SK-N-SH (cell line): ENCODE measurements at regions not wholly inside any gene's neighbourhood (a gene's known extent, or its start where the extent isn't known, plus 50 kb on each side); places are given as distances from the start of the nearest gene placed in this dataset.

Source experiments
- CTCF ChIA-PET: fragments of 300-600, 350-600 bp; formaldehyde crosslinking; extraction: SDS; loops from one replicate; lab custom pipeline; 2021; lab: Yijun Ruan, JAX
- POLR2A ChIA-PET: fragments of 350-600 bp; sonication (Branson Sonifier 250); formaldehyde crosslinking; extraction: SDS; loops from one replicate; lab custom pipeline; 2020; ENCODE audit warnings: antibody characterized with exemption, inconsistent platforms; lab: Yijun Ruan, JAX
- DNase-seq: peaks from one replicate; pipeline ENCODE4 v3.0.0; 2012
- H2AFZ ChIP-seq: fragments of 200-600 bp; sonication (generic); 2 replicates; pipeline ENCODE4 v1.8.1; 2016; ENCODE audit warnings: antibody characterized with exemption, mild to moderate bottlenecking, low read depth
- H3F3A ChIP-seq: fragments of 200-600 bp; sonication (generic); replicated peaks from 2 replicates; pipeline ENCODE3; 2016; ENCODE audit warnings: antibody characterized with exemption, mild to moderate bottlenecking; ENCODE audit not compliant: insufficient read depth
- H3K27ac ChIP-seq, 2 experiments: fragments of 200-500 bp in 1 of 2; fragments of 200-600 bp in 1 of 2; sonication (Bioruptor generic) in 1 of 2; sonication (generic), shearing (Covaris generic) in 1 of 2; 2 replicates each; pipeline versions ENCODE4 v1.5.1 to v1.6.1; 2014 to 2016; ENCODE audit warnings: low read depth in 2 of 2, inconsistent platforms in 1 of 2, low read length in 1 of 2, mild to moderate bottlenecking in 1 of 2, mixed read lengths in 1 of 2
- H3K27me3 ChIP-seq: fragments of 200-600 bp; sonication (generic), shearing (Covaris generic); 2 replicates; pipeline ENCODE4 v1.6.1; 2016; ENCODE audit warnings: mixed run types; ENCODE audit not compliant: insufficient read depth
- H3K36me3 ChIP-seq, 2 experiments: fragments of 200-500 bp in 1 of 2; fragments of 200-600 bp in 1 of 2; sonication (Bioruptor generic) in 1 of 2; sonication (generic) in 1 of 2; replicated peaks in 1 of 2; 2 replicates each; pipeline versions ENCODE3 to v1.5.1; 2014 to 2016; ENCODE audit warnings: low read length in 1 of 2, mild to moderate bottlenecking in 1 of 2; ENCODE audit not compliant: insufficient read depth in 2 of 2, control insufficient read depth in 1 of 2
- H3K4me1 ChIP-seq, 2 experiments: fragments of 200-500 bp in 1 of 2; fragments of 200-600 bp in 1 of 2; sonication (Bioruptor generic) in 1 of 2; sonication (generic), shearing (Covaris generic) in 1 of 2; 2 replicates each; pipeline versions ENCODE4 v1.5.1 to v1.6.1; 2014 to 2016; ENCODE audit warnings: low read depth in 1 of 2, low read length in 1 of 2, mixed run types in 1 of 2; ENCODE audit not compliant: insufficient read depth in 2 of 2, control insufficient read depth in 1 of 2
- H3K4me2 ChIP-seq: fragments of 200-600 bp; sonication (generic), shearing (Covaris generic); 2 replicates; pipeline ENCODE4 v1.6.1; 2017; ENCODE audit warnings: mixed run types
- H3K4me3 ChIP-seq, 2 experiments: fragments of 200-500 bp in 1 of 2; fragments of 200-600 bp in 1 of 2; sonication (Bioruptor generic) in 1 of 2; sonication (generic), shearing (Covaris generic) in 1 of 2; 2 replicates each; pipeline versions ENCODE4 v1.5.1 to v1.8.1; 2014 to 2016; ENCODE audit warnings: low read depth in 2 of 2, inconsistent platforms in 1 of 2, low read length in 1 of 2, mild to moderate bottlenecking in 1 of 2, mixed read lengths in 1 of 2, moderate library complexity in 1 of 2
- H3K79me2 ChIP-seq: fragments of 200-600 bp; sonication (generic); 2 replicates; pipeline ENCODE4 v1.8.1; 2017; ENCODE audit warnings: mild to moderate bottlenecking; ENCODE audit not compliant: insufficient read depth
- H3K9ac ChIP-seq: fragments of 200-600 bp; sonication (generic); 2 replicates; pipeline ENCODE4 v1.6.1; 2017; ENCODE audit warnings: mixed run types
- H3K9me2 ChIP-seq: fragments of 200-600 bp; sonication (generic); 2 replicates; pipeline ENCODE4 v1.6.1; 2017; ENCODE audit warnings: mixed run types
- H3K9me3 ChIP-seq: fragments of 200-600 bp; sonication (generic); 2 replicates; pipeline ENCODE4 v1.6.1; 2017; ENCODE audit warnings: mixed run types, mild to moderate bottlenecking, moderate library complexity
- H4K20me1 ChIP-seq: fragments of 200-600 bp; sonication (generic); 2 replicates; pipeline ENCODE4 v1.6.1; 2017; ENCODE audit warnings: mild to moderate bottlenecking, mixed run types; ENCODE audit not compliant: insufficient read depth
- EZH2phosphoT487 ChIP-seq: fragments of 200-600 bp; sonication (generic); IDR thresholded peaks from 2 replicates; pipeline ENCODE4 v1.6.1; 2017; ENCODE audit warnings: low read depth, mixed run types, mild to moderate bottlenecking, antibody characterized with exemption, moderate library complexity, borderline replicate concordance
- FOSL2 ChIP-seq: IDR thresholded peaks from 2 replicates; pipeline ENCODE4 v1.4.0; 2012; ENCODE audit warnings: low read depth, mild to moderate bottlenecking, moderate library complexity, borderline replicate concordance
- FOXJ3 ChIP-seq: sonication (generic); formaldehyde crosslinking; IDR thresholded peaks from 2 replicates; pipeline ENCODE4 v1.5.1; 2020; ENCODE audit warnings: mild to moderate bottlenecking, missing genetic modification reagents
- FOXM1 ChIP-seq: IDR thresholded peaks from 2 replicates; pipeline ENCODE4 v1.4.0; 2012; ENCODE audit warnings: low read depth, mild to moderate bottlenecking
- GABPA ChIP-seq: IDR thresholded peaks from 2 replicates; pipeline ENCODE4 v1.4.0; 2012; ENCODE audit warnings: low read depth, mild to moderate bottlenecking
- JUND ChIP-seq: IDR thresholded peaks from 2 replicates; pipeline ENCODE4 v1.4.0; 2012
- MXI1 ChIP-seq: IDR thresholded peaks from 2 replicates; pipeline ENCODE4 v1.6.1; 2012; ENCODE audit warnings: mild to moderate bottlenecking, low read depth, low read length, improper control_type of control experiment
- NFIC ChIP-seq: IDR thresholded peaks from 2 replicates; pipeline ENCODE4 v1.4.0; 2012; ENCODE audit warnings: borderline replicate concordance
- NRF1 ChIP-seq: IDR thresholded peaks from 2 replicates; pipeline ENCODE4 v1.6.1; 2012; ENCODE audit warnings: low read depth, mild to moderate bottlenecking, low read length
- POLR2AphosphoS5 ChIP-seq: IDR thresholded peaks from 2 replicates; pipeline ENCODE4 v1.6.1; 2012; ENCODE audit warnings: low read depth, low read length
- RAD21 ChIP-seq: IDR thresholded peaks from 2 replicates; pipeline ENCODE4 v1.6.1; 2012; ENCODE audit warnings: mild to moderate bottlenecking, low read length
- RFX5 ChIP-seq: IDR thresholded peaks from 2 replicates; pipeline ENCODE4 v1.6.1; 2012; ENCODE audit warnings: mild to moderate bottlenecking, improper control_type of control experiment, low read length
- RXRA ChIP-seq: IDR thresholded peaks from 2 replicates; pipeline ENCODE4 v1.4.0; 2012; ENCODE audit warnings: low read depth, mild to moderate bottlenecking, borderline replicate concordance
- TAF1 ChIP-seq: IDR thresholded peaks from 2 replicates; pipeline ENCODE4 v1.6.1; 2012; ENCODE audit warnings: low read depth, mild to moderate bottlenecking, low read length, moderate library complexity, borderline replicate concordance
- TEAD4 ChIP-seq: IDR thresholded peaks from 2 replicates; pipeline ENCODE4 v1.4.0; 2012; ENCODE audit warnings: mild to moderate bottlenecking, borderline replicate concordance; ENCODE audit not compliant: insufficient read depth
- YY1 ChIP-seq: IDR thresholded peaks from 2 replicates; pipeline ENCODE4 v1.4.0; 2012; ENCODE audit warnings: low read depth, mild to moderate bottlenecking
- ZBTB33 ChIP-seq: IDR thresholded peaks from 2 replicates; pipeline ENCODE4 v1.4.0; 2012; ENCODE audit warnings: low read depth, borderline replicate concordance
- WGBS: methylation state at CpG from one replicate; pipeline ENCODE4 v1.1.6; 2017; ENCODE audit warnings: low lambda C conversion rate; 5-methylcytosine and 5-hydroxymethylcytosine counted together
- TF ChIP-seq, protein P1 (sequence below): fragments of 200-600 bp; sonication (generic); IDR thresholded peaks from 2 replicates; pipeline ENCODE4 v1.6.1; 2017; ENCODE audit warnings: antibody characterized with exemption, mild to moderate bottlenecking, moderate library complexity
- TF ChIP-seq, protein P2 (sequence below): IDR thresholded peaks from 2 replicates; pipeline ENCODE4; 2012
- TF ChIP-seq, protein P3 (sequence below): IDR thresholded peaks from 2 replicates; pipeline ENCODE4 v1.4.0; 2012; ENCODE audit warnings: low read depth
- TF ChIP-seq, protein P4 (sequence below): IDR thresholded peaks from 2 replicates; pipeline ENCODE4 v1.6.1; 2012; ENCODE audit warnings: mild to moderate bottlenecking, low read depth, low read length, moderate library complexity
- TF ChIP-seq, protein P5 (sequence below): fragments of 150-350 bp; IDR thresholded peaks from 2 replicates; pipeline ENCODE4 v1.6.1; 2017; ENCODE audit warnings: antibody characterized with exemption, low read length, low read depth, borderline replicate concordance

DNA sequence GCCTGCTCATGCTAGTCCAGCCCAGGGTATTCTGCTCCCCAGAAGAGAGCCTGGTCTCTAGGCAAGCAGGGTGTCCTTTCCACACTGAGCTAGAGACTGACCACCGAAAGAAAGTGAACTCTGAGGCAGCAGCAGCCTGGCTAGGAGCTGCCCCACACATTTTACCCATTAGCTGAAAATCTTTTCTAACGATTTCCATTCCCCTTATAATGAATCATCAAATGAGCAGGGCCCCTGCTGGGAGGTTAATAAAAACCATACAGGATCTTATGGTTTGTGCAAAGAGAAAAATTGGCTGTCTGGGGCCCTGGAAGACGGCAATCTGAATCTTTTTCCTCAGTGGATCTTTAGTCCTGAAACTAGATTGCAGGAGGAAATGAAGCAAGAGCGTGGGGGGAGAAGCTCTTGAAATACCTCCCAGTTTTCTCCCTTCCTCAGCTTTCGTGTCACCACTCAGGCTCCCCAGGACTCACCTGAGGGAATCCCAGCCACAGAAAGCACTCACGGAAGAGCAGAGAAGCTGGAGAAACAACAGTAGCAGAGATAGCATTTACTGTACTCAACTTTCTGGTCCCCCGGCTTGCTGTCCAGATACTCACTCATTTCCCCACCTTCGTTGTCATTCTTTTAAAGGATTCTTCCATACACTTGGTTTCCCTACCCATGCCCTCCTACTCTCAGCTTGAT is 74.7 kb upstream of the CD44 start:
- 34% methylated on average over 8 of the region's 8 CpGs for WGBS
- TF ChIP-seq, protein P1, sequence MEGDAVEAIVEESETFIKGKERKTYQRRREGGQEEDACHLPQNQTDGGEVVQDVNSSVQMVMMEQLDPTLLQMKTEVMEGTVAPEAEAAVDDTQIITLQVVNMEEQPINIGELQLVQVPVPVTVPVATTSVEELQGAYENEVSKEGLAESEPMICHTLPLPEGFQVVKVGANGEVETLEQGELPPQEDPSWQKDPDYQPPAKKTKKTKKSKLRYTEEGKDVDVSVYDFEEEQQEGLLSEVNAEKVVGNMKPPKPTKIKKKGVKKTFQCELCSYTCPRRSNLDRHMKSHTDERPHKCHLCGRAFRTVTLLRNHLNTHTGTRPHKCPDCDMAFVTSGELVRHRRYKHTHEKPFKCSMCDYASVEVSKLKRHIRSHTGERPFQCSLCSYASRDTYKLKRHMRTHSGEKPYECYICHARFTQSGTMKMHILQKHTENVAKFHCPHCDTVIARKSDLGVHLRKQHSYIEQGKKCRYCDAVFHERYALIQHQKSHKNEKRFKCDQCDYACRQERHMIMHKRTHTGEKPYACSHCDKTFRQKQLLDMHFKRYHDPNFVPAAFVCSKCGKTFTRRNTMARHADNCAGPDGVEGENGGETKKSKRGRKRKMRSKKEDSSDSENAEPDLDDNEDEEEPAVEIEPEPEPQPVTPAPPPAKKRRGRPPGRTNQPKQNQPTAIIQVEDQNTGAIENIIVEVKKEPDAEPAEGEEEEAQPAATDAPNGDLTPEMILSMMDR, result no peak
- TF ChIP-seq EZH2phosphoT487 (no peak), MXI1 (no peak), TAF1 (0 out of 2 replicates have a peak, but pooled peaks have one; percentile 34), FOSL2 (peak; percentile 91), ZBTB33 (no peak), RAD21 (no peak), TEAD4 (peak; percentile 77; the same call in 1 of the 2 replicates), JUND (peak; percentile 75), FOXJ3 (CRISPR knock-in tag) (no peak), NRF1 (no peak), FOXM1 (0 out of 2 replicates have a peak, but pooled peaks have one; percentile 59), NFIC (peak; percentile 50; the same call in 1 of the 2 replicates), GABPA (0 out of 2 replicates have a peak, but pooled peaks have one; percentile 15), YY1 (no peak), RFX5 (no peak), RXRA (peak; percentile 53; the same call in 1 of the 2 replicates), POLR2AphosphoS5 (peak; percentile 76; the same call in 1 of the 2 replicates)
- TF ChIP-seq, protein P2, sequence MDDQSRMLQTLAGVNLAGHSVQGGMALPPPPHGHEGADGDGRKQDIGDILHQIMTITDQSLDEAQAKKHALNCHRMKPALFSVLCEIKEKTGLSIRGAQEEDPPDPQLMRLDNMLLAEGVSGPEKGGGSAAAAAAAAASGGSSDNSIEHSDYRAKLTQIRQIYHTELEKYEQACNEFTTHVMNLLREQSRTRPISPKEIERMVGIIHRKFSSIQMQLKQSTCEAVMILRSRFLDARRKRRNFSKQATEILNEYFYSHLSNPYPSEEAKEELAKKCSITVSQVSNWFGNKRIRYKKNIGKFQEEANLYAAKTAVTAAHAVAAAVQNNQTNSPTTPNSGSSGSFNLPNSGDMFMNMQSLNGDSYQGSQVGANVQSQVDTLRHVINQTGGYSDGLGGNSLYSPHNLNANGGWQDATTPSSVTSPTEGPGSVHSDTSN, result peak; percentile 64
- TF ChIP-seq, protein P3, sequence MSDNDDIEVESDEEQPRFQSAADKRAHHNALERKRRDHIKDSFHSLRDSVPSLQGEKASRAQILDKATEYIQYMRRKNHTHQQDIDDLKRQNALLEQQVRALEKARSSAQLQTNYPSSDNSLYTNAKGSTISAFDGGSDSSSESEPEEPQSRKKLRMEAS, result peak; percentile 69; the same call in 1 of the 2 replicates
- TF ChIP-seq, protein P4, sequence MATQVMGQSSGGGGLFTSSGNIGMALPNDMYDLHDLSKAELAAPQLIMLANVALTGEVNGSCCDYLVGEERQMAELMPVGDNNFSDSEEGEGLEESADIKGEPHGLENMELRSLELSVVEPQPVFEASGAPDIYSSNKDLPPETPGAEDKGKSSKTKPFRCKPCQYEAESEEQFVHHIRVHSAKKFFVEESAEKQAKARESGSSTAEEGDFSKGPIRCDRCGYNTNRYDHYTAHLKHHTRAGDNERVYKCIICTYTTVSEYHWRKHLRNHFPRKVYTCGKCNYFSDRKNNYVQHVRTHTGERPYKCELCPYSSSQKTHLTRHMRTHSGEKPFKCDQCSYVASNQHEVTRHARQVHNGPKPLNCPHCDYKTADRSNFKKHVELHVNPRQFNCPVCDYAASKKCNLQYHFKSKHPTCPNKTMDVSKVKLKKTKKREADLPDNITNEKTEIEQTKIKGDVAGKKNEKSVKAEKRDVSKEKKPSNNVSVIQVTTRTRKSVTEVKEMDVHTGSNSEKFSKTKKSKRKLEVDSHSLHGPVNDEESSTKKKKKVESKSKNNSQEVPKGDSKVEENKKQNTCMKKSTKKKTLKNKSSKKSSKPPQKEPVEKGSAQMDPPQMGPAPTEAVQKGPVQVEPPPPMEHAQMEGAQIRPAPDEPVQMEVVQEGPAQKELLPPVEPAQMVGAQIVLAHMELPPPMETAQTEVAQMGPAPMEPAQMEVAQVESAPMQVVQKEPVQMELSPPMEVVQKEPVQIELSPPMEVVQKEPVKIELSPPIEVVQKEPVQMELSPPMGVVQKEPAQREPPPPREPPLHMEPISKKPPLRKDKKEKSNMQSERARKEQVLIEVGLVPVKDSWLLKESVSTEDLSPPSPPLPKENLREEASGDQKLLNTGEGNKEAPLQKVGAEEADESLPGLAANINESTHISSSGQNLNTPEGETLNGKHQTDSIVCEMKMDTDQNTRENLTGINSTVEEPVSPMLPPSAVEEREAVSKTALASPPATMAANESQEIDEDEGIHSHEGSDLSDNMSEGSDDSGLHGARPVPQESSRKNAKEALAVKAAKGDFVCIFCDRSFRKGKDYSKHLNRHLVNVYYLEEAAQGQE, result no peak
- TF ChIP-seq, protein P5, sequence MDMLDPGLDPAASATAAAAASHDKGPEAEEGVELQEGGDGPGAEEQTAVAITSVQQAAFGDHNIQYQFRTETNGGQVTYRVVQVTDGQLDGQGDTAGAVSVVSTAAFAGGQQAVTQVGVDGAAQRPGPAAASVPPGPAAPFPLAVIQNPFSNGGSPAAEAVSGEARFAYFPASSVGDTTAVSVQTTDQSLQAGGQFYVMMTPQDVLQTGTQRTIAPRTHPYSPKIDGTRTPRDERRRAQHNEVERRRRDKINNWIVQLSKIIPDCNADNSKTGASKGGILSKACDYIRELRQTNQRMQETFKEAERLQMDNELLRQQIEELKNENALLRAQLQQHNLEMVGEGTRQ, result no peak

More for the DNA sequence above, 74.7 kb upstream of the CD44 start:
- H3K4me3 ChIP-seq, result no peak overlapping the region
- H3F3A ChIP-seq, result peaks cover 8% of the 10 kb centered on the region
- no peaks in the 10 kb centered on the region for H3K9me2 ChIP-seq
- peak; percentile 28 for DNase-seq
- CTCF ChIA-PET, result interaction anchor here (1.2 to 2.2 kb wide), 4 partner anchors 10 to 241 kb away, joined by 3 to 4 read pairs (median 4); no protein-coding TSS in a partner anchor
- no peaks in the 10 kb centered on the region for H4K20me1 ChIP-seq
- peak overlapping the region; percentile 47; the same call in 1 of the 2 replicates for H2AFZ ChIP-seq
- H3K9ac ChIP-seq, result no peak overlapping the region
- H3K4me1 ChIP-seq, result peaks cover 12% of the 10 kb centered on the region in 2 experiments; a peak in 3 of 4 replicates
- no peaks in the 10 kb centered on the region for H3K27me3 ChIP-seq
- POLR2A ChIA-PET, result interaction anchor here (0.6 kb wide), 1 partner anchor 166 kb away, joined by 3 read pairs; no protein-coding TSS in a partner anchor
- no peaks in the 10 kb centered on the region for H3K79me2 ChIP-seq
- H3K9me3 ChIP-seq, result no peaks in the 10 kb centered on the region
- H3K27ac ChIP-seq, result peak overlapping the region; percentile 68 to 72
- no peaks in the 10 kb centered on the region for H3K36me3 ChIP-seq
- peak overlapping the region; percentile 64; the same call in 1 of the 2 replicates for H3K4me2 ChIP-seq
